OCI-LY3 (cell line): ENCODE measurements at regions not wholly inside any gene's neighbourhood (a gene's known extent, or its start where the extent isn't known, plus 50 kb on each side); places are given as distances from the start of the nearest gene placed in this dataset.

Experiments used
- H2AFZ ChIP-seq: fragments of 200-600, 300-600 bp; shearing (Covaris generic); 2 replicates; pipeline ENCODE4 v1.6.0; 2014; ENCODE audit warnings: antibody characterized with exemption, low read depth, low read length
- H3K27ac ChIP-seq: fragments of 200-600, 300-600 bp; sonication (generic); 2 replicates; pipeline ENCODE4 v1.5.1; 2014; ENCODE audit warnings: mild to moderate bottlenecking, low read length, moderate library complexity, mixed read lengths
- H3K27me3 ChIP-seq: fragments of 200-600, 300-600 bp; sonication (generic); 2 replicates; pipeline ENCODE4 v1.6.1; 2014; ENCODE audit warnings: low read depth, low read length, mixed read lengths
- H3K36me3 ChIP-seq: fragments of 200-600, 300-600 bp; sonication (generic); replicated peaks from 2 replicates; pipeline ENCODE3; 2014; ENCODE audit warnings: low read depth, low read length, mixed read lengths
- H3K4me1 ChIP-seq: fragments of 300-600, 200-600 bp; sonication (generic); 2 replicates; pipeline ENCODE4 v1.6.1; 2014; ENCODE audit warnings: low read length, mixed read lengths
- H3K4me2 ChIP-seq: fragments of 200-600, 300-600 bp; sonication (generic); 2 replicates; pipeline ENCODE4 v1.6.1; 2014; ENCODE audit warnings: low read length, mixed read lengths
- H3K4me3 ChIP-seq: fragments of 300-600, 200-600 bp; sonication (generic); 2 replicates; pipeline ENCODE4 v1.5.1; 2014; ENCODE audit warnings: antibody characterized with exemption, mild to moderate bottlenecking, low read length, moderate library complexity
- H3K79me2 ChIP-seq: fragments of 300-600, 200-600 bp; shearing (Covaris generic); 2 replicates; pipeline ENCODE4 v1.6.1; 2014; ENCODE audit warnings: mild to moderate bottlenecking, low read length, mixed read lengths
- H3K9ac ChIP-seq: fragments of 300-600, 200-600 bp; shearing (Covaris generic); 2 replicates; pipeline ENCODE4 v1.6.0; 2014; ENCODE audit warnings: mild to moderate bottlenecking, low read length, moderate library complexity
- H3K9me3 ChIP-seq: fragments of 200-600, 300-600 bp; shearing (Covaris generic); 2 replicates; pipeline ENCODE4 v1.6.1; 2014; ENCODE audit warnings: low read length, mixed read lengths; ENCODE audit not compliant: insufficient read depth
- H4K20me1 ChIP-seq: fragments of 200-600, 300-600 bp; sonication (generic); 2 replicates; pipeline ENCODE4 v1.6.1; 2016; ENCODE audit warnings: low read length, mixed read lengths; ENCODE audit not compliant: insufficient read depth
- EZH2phosphoT487 ChIP-seq: fragments of 200-600 bp; shearing (Covaris generic); IDR thresholded peaks from 2 replicates; pipeline ENCODE4 v1.6.1; 2018; ENCODE audit warnings: antibody characterized with exemption, mixed run types, low read depth
- TF ChIP-seq, protein P1 (sequence below): fragments of 200-600, 300-600 bp; sonication (generic); IDR thresholded peaks from 2 replicates; pipeline ENCODE4 v1.5.1; 2014; ENCODE audit warnings: antibody characterized with exemption, low read length, low read depth

DNA sequence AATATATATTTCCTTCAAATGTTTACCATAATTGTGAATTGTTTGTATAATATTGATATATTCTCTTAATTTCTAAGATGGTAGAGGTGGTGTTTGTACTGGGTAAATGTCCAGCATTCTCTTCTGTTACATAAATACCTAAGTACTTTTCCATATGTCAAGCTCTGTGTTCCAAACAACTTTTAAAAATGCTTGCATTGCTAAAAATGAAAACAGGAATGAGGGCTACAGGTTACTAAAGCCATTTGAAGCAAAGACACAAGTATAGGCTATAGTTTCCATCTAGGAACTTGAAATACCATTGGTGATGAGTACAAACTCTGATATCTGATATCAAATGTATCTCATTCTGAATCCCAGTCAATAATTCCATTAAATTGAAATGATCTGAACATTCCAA lies 233.6 kb upstream of the SORCS1 start:
- Histone ChIP-seq H3K9ac (no peak overlapping the region), H3K36me3 (no peaks in the 10 kb centered on the region), H3K79me2 (no peaks in the 10 kb centered on the region), H3K27ac (no peak overlapping the region), H3K4me2 (no peak overlapping the region), H3K4me3 (no peak overlapping the region), H4K20me1 (no peaks in the 10 kb centered on the region), H3K9me3 (no peaks in the 10 kb centered on the region), H3K4me1 (no peaks in the 10 kb centered on the region), H3K27me3 (no peaks in the 10 kb centered on the region), H2AFZ (no peak overlapping the region)
- TF ChIP-seq, protein P1, sequence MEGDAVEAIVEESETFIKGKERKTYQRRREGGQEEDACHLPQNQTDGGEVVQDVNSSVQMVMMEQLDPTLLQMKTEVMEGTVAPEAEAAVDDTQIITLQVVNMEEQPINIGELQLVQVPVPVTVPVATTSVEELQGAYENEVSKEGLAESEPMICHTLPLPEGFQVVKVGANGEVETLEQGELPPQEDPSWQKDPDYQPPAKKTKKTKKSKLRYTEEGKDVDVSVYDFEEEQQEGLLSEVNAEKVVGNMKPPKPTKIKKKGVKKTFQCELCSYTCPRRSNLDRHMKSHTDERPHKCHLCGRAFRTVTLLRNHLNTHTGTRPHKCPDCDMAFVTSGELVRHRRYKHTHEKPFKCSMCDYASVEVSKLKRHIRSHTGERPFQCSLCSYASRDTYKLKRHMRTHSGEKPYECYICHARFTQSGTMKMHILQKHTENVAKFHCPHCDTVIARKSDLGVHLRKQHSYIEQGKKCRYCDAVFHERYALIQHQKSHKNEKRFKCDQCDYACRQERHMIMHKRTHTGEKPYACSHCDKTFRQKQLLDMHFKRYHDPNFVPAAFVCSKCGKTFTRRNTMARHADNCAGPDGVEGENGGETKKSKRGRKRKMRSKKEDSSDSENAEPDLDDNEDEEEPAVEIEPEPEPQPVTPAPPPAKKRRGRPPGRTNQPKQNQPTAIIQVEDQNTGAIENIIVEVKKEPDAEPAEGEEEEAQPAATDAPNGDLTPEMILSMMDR = no peak
- TF ChIP-seq EZH2phosphoT487 = no peak

DNA sequence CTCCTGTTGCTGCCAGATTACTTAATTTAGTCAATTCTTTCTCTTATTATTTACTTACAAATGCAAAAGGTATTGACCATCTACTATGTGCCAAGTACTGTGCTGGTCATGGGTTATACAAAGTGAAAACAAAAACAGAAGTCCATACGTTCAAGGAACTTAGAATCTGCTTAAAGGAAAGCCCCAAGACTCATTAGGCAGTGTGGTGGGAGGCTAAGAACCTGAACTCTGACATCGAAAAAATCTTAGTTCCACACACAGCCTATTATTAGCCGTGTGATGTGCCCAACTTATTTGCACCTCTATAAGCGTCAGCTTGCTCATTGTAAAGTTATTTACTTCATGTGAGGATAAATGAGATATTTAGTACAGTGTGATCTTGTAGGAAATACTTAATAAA lies 227.4 kb upstream of the SORCS1 start:
- Histone ChIP-seq H2AFZ (peak overlapping the region; percentile 65; the same call in 1 of the 2 replicates), H3K9me3 (no peaks in the 10 kb centered on the region), H3K27ac (no peak overlapping the region), H3K79me2 (no peaks in the 10 kb centered on the region), H3K9ac (no peak overlapping the region), H3K36me3 (no peaks in the 10 kb centered on the region), H3K27me3 (no peaks in the 10 kb centered on the region), H4K20me1 (no peaks in the 10 kb centered on the region), H3K4me3 (peak overlapping the region; percentile 43), H3K4me2 (peak overlapping the region; percentile 64), H3K4me1 (peaks cover 7% of the 10 kb centered on the region)
- TF ChIP-seq, protein P1 = no peak
- no peak for TF ChIP-seq EZH2phosphoT487

DNA sequence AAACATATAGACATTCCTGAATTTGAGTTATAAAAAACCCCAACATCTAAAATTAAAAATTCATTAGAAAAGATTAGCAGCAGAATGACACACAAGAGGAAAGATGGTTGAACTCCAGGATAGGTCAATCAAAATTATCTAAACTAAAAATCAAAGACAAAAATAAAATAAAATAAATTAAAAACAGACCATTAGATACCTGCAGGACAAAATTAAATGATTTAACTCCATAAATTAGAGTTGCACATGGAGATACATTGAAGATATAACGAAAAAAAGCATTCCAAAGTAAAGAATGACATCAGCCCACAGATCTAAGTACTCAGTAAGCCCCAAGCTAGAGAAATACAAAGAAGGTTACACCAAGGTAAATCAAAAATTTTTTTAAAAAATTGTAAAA lies 226.1 kb upstream of the SORCS1 start:
- no peak overlapping the region for H3K9ac ChIP-seq
- no peak overlapping the region for H3K4me2 ChIP-seq
- TF ChIP-seq, protein P1 = no peak
- no peak for TF ChIP-seq EZH2phosphoT487
- no peak overlapping the region for H3K27ac ChIP-seq
- no peak overlapping the region for H2AFZ ChIP-seq
- H3K9me3 ChIP-seq = no peaks in the 10 kb centered on the region
- H4K20me1 ChIP-seq = no peaks in the 10 kb centered on the region
- no peaks in the 10 kb centered on the region for H3K27me3 ChIP-seq
- H3K4me1 ChIP-seq = peaks cover 7% of the 10 kb centered on the region
- H3K36me3 ChIP-seq = no peaks in the 10 kb centered on the region
- H3K4me3 ChIP-seq = no peak overlapping the region
- H3K79me2 ChIP-seq = no peaks in the 10 kb centered on the region

DNA sequence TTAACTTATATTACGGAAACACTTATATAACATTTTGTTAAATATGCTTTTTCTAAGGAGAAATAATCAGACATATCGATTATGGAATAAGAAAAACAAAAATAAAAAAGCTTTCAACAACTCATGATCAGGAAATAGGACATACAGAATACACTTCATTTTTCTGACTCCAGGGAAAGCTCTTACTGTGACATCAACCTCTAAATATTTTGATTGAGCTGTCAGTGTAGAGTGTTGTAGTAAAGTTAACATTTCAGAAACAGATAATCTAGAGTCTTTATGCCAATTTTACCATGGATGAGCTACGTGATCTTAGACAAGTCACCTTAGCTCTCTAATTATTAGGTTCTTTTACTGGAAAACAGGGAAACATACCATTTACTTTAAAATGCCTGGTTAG lies 218.9 kb upstream of the SORCS1 start:
- Histone ChIP-seq H3K27ac (no peak overlapping the region), H3K27me3 (no peaks in the 10 kb centered on the region), H2AFZ (no peak overlapping the region), H3K4me1 (no peaks in the 10 kb centered on the region), H3K79me2 (no peaks in the 10 kb centered on the region), H3K9me3 (no peaks in the 10 kb centered on the region), H3K9ac (no peak overlapping the region), H3K4me3 (no peak overlapping the region), H4K20me1 (no peaks in the 10 kb centered on the region), H3K36me3 (no peaks in the 10 kb centered on the region), H3K4me2 (no peak overlapping the region)
- TF ChIP-seq EZH2phosphoT487 = no peak
- TF ChIP-seq, protein P1 = no peak
